NCI-H2196 treated with DMSO at 0.1 percent for 48 hours (cell line): ENCODE measurements at regions not wholly inside any gene's neighbourhood (a gene's known extent, or its start where the extent isn't known, plus 50 kb on each side); places are given as distances from the start of the nearest gene placed in this dataset.

Source experiments
- DNase-seq: peaks from one replicate; lab custom pipeline; 2025; ENCODE audit not compliant: unreplicated experiment; lab: John Stamatoyannopoulos, UW

GRCh38 chrX:8232406-8232805 is 61.3 kb upstream of the VCX2 start:
- DNase-seq: no peak

- no peak for DNase-seq
Observed at GRCh38 chrX:8233091-8233490, 62.0 kb upstream of the VCX2 start.

GRCh38 chrX:8235026-8235425 is 64.0 kb upstream of the VCX2 start:
- no peak for DNase-seq

- DNase-seq: no peak
Observed at GRCh38 chrX:8237718-8238117, 66.7 kb upstream of the VCX2 start.

GRCh38 chrX:8242431-8243020 is 71.5 kb upstream of the VCX2 start:
- DNase-seq: no peak

GRCh38 chrX:8244301-8244700 is 73.2 kb upstream of the VCX2 start:
- no peak for DNase-seq

- no peak for DNase-seq
Observed at GRCh38 chrX:8245411-8245810, 74.3 kb upstream of the VCX2 start.

GRCh38 chrX:8253096-8253495 is 82.0 kb upstream of the VCX2 start:
- no peak for DNase-seq

- DNase-seq: no peak
Observed at GRCh38 chrX:8254401-8254800, 83.3 kb upstream of the VCX2 start.

GRCh38 chrX:8272821-8273220 is 101.8 kb upstream of the VCX2 start:
- no peak for DNase-seq

GRCh38 chrX:8273451-8273895 is 102.4 kb upstream of the VCX2 start:
- DNase-seq: no peak

- DNase-seq: no peak
Observed at GRCh38 chrX:8274170-8274569, 103.1 kb upstream of the VCX2 start.

- DNase-seq: no peak
Observed at GRCh38 chrX:8278557-8278956, 107.5 kb upstream of the VCX2 start.

- no peak for DNase-seq
Observed at GRCh38 chrX:8279323-8279722, 108.3 kb upstream of the VCX2 start.

- no peak for DNase-seq
Observed at GRCh38 chrX:8284131-8284530, 113.1 kb upstream of the VCX2 start.

- DNase-seq: no peak
Observed at GRCh38 chrX:8288590-8288989, 117.5 kb upstream of the VCX2 start.

- DNase-seq: no peak
Observed at GRCh38 chrX:8289523-8289922, 118.5 kb upstream of the VCX2 start.

- DNase-seq: no peak
Observed at GRCh38 chrX:8297766-8298165, 126.7 kb upstream of the VCX2 start.

- DNase-seq: no peak
Observed at GRCh38 chrX:8304668-8305067, 133.6 kb upstream of the VCX2 start.

GRCh38 chrX:8305350-8305749 is 134.3 kb upstream of the VCX2 start:
- no peak for DNase-seq

GRCh38 chrX:8306291-8306925 is 135.3 kb upstream of the VCX2 start:
- no peak for DNase-seq

GRCh38 chrX:8310409-8310808 is 139.3 kb upstream of the VCX2 start:
- DNase-seq: no peak

GRCh38 chrX:8313844-8314243 is 142.8 kb upstream of the VCX2 start:
- no peak for DNase-seq
